NCI-H187 treated with DMSO at 0.1 percent for 48 hours (cell line): ENCODE measurements at regions not wholly inside any gene's neighbourhood (a gene's known extent, or its start where the extent isn't known, plus 50 kb on each side); places are given as distances from the start of the nearest gene placed in this dataset.
"Not testable (repeated sequence)": the region's sequence is repeated elsewhere in the genome, so short reads cannot be mapped to it uniquely, and the experiment has no call there.

Experiments used
- DNase-seq: peaks from one replicate; lab custom pipeline; 2025; lab: John Stamatoyannopoulos, UW

DNA sequence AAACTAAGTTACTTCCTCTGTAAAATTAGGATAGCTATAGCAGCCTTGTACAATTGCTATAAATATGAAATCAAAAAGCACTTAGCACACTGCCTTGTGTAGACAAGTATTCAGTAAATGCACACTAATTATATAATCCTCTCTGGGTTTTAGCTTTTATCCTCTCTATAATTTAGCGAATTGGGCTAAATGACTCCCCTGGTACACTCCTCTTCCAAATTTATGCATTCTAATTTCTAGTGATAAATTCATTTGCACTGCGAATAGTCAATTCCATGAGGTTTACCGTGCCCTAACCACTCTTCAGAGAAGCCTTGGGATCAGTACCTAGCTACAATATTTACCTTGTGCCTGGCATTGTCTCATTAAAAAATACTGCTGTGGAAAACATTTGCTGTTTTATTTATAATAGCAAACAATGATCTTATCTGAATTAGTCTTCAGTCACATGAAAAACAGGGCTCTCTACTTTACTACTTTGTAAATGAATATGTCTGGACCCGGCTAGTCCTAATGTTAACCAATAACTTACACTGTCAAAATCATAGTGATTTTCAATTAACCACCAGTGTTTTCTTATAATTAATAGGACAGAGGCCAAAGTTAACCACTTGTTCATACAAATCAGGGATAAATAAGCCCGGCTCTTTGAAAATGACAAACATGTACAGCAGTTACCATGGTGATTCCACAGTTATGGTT is 577.9 kb downstream of the IPMK start:
- DNase-seq: no peak

DNA sequence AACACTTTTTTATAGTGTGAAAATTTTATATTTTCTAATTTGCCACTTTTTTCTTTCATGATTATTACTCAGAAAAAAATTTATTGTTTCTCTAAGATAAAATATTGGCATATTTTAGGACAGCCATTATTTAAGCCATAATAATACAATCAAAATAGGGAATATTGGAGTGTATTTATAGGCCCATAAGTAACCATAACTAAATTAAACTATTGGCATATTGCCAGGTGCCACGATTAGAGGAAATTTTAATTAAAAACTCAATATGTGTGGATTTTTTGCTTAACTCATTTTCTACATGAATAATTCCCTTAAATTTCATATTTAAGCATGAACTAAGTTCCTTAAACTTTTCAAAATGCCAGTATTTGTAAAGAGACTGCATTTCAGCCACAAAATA is 587.8 kb downstream of the IPMK start:
- DNase-seq: no peak

DNA sequence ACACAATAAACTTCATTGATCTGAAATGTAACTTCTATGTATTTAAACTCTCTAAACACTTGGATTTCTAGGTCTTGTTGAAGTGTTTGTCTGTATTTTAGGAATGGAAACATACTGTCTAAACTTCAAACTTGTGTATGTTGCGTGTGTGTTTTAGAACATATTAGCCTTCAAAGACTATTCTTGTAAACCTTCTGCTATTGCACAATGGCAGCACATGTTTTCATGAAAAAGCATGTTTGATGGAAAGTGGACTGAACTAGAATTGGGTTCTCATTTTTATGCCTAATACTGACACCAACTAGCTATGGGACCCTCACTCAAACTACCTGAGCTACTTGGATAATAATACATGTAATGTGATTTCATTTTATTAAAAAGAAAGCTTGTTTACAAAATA is 592.6 kb downstream of the IPMK start:
- DNase-seq: no peak

DNA sequence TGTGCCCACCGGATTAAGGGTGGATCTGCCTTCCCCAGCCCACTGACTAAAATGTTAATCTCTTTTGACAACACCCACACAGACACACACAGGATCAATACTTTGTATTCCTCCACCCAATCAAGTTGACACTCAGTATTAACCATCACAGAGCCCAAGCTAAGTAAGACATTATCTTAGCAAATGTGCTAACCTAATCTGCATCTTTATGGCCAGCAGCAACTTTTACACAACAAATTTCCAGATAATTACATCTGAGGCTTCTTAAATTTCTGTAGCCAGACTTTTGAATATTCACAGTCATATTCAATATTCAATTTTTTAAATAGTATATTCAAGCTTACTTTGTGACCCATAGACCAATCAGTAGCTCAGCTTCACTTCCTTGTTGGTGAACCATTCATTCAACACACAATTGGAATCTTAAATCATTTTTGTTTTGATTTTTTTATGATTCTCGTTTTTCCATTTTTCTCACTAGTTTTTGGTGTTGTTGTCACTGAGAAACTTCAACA is 594.2 kb downstream of the IPMK start:
- no peak for DNase-seq

DNA sequence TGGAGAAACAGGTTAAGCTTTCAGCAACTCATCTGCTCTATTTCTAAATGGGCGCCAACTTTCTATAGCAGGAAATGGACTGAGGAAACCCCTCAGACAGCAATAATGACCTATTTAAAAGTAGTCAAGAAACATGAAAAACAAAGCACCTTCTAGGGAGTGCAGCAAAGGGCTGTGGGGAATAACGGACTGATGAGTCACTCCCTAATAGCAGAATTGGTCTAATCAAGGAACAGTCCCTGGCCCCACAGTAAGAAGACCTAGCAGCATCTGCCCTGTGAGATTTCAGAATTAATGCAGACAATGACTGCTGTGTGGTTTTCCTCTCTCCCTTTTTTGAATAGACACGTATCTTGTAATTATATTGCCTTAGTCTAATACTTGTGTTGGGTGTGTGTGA is 602.9 kb downstream of the IPMK start:
- DNase-seq: no peak

DNA sequence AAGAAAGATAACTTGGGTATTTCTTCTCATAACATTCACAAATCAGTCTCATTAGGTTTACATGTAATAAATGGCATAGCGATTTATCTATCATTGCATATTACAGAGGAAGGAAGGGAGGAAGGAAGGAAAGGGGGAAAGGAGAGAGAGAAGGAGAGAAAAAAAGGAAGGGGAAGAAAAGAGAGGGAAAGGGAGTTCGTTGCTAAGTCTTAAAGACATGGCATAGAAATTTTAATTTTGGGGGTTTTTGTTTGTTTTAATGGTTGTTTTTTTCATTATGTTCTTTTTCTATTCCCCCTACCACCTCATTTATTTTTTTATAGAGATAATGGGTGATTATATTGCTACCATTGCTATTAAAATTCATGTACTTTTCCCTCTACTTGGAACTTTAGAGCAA is 604.3 kb downstream of the IPMK start:
- DNase-seq: no peak

DNA sequence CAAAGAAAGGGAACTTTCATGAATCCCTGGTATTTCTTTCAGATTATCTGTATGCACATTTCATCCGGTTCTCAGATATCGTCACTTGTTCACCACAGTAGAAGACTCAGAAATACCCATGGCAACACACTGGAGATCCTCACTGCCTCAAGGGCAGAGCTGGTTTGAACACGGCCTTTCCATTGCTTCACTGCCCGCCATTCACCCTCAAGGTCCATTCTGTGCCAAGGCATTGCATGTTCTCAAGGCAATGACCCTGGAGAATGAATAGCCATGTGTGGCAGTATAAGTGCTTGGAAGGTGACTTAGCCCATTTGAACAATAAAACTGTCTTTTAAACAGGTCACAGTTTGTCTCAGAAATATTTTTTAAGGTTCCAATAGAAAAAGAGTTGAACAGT is 606.5 kb downstream of the IPMK start:
- no peak for DNase-seq

DNA sequence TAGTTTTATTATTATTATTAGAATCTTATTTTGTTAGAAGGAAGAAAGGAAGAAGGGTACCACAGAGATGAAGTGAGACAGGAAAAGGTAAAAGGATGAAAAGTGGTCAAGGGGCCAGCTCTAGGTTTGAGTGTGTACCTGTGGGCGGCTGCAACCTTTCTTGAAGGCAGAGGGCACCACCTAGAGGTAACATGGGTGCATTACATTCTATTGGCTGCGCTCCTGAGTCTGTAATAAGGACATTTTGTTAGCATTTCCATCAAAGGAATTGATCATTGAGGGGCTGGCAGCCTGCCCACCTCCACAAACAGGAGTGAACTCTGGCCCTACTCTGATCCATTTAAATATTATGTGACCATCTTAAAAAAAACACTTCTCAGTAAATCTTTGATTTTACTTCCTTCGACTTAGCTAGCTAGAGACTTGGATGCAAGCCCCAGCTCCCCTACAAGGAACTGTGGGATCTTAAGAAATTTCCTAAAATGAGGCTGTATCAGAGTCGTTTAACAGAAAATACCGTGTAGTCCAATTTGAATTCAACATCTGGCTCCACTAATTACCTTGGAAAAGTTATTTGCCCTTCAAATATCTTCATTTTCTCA is 610.4 kb downstream of the IPMK start:
- no peak for DNase-seq

DNA sequence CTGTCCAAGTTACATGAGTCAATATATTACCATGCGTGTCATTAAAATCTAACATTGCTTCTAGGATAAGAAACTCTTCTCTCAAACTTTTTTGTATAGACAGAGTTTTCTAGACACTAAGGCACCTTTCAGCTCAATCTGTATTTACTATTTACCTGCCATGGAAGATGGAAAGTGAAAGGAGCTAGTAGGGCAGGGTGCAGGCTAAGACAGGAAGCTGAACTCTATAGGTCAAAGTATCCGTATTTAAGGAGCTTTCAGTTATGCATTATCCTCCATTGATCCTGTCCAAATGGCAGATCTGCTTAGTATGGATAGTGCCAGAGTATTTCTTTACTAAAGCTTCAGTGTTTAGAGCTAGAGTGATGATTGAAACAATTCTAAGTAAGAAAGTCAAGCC is 612.8 kb downstream of the IPMK start:
- DNase-seq: no peak

DNA sequence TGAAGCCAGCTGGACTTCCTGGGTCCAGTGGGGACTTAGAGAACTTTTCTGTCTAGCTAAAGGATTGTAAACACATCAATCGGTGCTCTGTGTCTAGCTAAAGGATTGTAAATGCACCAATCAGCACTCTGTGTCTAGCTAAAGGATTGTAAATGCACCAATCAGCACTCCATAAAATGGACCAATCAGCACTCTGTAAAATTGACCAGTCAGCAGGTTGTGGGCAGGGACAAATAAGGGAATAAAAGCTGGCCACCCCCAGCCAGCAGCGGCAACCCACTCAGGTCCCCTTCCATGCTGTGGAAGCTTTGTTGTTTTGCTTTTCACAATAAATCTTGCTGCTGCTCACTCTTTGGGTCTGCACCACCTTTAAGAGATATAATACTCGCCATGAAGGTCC is 622.6 kb downstream of the IPMK start:
- not testable (repeated sequence) for DNase-seq

DNA sequence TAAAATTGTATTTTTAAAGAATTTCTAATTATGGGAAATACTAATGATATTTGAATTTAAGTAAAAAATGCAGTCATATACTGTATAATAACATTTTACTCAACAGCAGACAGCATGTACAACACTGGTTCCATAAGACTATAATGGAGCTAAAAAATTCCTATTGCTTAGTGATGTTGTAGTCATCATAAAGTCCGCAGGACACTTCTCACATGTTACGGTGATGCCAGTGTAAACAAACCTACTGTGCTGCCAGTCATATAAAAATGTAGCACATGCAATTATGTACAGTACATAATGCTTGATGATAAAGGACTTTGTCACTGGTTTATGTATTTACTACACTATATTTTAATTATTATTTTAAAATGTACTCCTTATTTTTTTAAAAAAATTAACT is 629.3 kb downstream of the IPMK start:
- DNase-seq: no peak

DNA sequence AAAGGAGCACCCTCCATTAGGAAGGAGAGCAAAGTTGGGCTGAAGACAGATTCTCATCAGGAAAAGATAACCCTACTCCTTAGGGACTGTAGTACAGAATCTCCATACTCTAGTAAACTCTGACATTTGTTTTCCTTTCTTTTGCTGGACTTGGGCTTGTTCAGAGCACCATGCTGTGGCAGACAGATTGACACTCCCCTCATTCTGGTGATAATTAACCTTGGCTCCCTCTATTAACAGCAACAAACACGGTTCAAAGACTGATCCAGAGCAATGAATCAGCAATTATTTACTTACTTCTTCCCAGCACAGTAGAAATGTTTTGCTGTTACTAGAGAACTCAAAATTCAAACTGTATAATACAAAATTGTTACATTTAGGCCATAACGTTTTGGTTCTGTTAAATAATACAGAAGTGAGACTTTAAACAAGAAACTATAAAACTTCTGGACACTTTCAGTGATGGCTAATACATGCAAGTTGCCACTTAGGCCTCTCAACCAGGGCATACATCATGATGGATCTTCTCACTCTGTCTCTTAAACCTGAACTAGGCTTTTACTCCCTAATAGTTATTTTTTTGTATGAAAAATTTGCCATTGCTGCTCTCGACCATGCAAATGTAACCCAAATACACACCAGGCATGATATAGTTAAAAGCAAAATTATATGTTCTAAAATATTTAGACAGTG is 639.0 kb downstream of the IPMK start:
- no peak for DNase-seq

DNA sequence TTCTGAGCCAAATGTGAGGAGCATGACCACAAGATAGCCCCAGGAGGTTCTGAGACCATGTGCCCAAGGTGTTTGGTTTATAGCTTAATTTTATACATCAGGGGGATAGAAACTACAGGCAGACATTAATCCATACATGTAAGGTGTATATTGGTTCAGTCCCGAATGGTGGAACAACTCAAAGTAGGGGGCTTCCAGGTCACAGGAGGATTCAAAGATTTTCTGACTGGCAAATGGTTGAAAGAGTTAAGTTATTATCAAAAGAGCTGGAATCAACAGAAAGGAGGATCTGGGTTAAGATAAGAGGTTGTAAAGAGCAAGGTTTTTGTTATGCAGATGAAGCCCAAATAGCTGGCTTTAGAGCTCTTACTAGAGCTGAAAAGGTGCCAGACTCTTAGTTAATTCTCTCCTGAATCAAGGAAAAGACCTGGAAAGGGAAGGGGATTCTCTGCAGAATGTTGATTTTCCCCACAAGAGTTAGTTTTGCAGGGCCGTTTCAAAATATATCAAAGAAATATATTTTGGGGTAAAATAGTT is 640.0 kb downstream of the IPMK start:
- no peak for DNase-seq

DNA sequence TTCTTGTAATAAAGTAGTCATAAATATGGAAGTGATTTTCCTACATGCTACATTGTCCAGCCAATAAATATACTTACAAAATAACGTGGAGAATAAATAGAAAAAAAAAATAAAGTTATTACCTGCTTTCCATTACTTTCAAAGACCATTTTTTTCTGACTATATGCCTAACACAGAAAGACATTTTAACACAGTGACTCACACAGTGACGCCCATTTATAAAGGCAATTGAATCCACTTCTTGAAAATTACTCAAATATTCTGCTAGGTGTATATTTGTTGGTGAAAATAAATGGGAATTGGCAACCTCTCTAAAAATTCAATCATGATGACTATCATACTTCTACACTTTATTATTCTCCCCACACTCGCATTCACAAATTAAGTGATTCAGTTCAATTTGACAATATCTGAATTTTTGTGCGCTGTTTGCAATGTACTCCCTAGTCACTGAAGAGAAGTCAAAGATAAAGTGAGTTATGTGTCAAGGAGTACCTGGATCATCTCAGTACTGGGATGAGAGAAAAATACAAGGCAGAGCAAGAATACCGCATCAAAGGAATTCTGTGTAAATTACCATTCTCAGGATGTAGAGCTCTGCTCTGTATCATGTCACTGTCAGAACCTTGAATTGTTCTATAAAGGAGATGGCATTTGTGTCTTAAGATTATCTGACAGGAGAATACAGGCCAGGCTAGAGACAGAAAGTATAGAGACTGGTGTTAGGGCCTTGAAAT is 642.7 kb downstream of the IPMK start:
- DNase-seq: no peak

DNA sequence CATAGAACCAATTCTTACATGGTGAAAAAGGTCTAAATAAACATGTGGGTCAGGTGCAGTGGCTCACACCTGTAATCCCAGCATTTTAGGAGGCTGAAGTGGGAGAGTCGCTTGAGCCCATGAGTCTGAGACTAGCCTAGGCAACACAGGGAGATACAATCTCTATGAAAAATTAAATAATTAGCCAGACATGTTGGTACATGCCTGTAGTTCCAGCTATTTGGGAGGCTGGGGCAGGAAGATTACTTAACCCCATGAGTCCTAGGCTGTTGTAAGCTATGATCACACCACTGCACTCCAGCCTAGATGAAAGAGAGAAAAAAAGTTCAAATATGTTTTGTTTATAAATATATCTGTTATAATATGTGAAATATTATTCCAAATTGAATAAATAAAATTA is 643.6 kb downstream of the IPMK start:
- no peak for DNase-seq

DNA sequence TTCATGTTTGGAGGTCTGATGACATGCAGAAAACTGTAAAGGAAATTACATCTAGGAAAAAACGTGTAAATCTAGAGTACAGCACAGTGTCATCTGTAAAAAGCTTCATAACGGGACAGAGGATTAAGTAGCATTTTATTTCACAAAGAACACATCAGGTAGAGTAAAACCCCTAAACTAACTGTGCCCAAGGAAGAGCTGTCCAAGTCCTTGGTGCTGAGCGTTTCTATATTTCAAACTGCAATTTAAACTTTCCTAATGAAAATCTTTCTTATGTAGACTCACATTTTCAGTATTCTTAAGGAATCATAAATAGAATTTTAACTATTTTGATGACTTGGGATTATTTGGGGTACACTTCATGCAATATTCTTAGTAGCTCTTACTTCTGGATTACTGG is 646.2 kb downstream of the IPMK start:
- DNase-seq: no peak

DNA sequence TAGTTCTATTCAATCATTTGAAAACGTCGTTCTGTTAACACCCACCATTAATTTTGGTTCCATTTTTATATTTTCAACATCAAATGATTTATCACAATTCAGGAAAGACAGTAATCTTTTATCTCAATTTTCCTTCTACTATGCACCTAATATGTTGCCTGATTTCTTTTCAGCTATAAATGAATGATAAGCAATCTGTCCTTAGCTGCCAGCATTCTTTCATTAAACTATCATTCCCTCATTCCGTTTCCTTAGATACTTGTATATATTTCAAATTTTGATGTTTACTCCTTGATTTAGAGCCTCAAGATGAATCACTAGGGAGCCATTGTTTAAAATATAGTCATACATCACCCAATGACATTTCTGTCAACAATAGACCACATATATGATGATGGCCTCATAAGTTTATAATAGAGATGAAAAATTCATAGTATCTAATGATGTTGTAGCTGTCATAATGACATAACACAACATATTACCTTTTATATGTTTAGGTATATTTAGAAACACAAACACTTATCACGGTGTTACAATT is 661.7 kb downstream of the IPMK start:
- no peak for DNase-seq

DNA sequence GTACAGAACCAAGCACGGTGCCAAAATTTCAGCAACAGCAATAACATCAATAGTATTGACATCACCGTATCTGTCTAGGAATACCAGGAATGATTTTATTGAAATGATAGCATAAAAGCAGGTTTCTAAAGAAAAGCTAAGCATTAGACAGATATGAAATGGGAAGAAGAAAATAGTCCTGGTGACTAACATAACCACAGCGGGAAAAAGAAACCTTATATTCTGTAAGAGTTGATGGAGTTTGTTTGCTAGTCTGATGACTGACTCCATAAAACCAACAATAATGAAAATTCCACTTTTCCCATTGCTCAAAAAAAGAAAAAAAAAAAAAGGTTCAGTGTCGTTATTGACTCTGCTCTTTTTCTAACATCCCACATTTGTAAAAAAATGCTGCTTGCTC is 668.3 kb downstream of the IPMK start:
- DNase-seq: no peak

DNA sequence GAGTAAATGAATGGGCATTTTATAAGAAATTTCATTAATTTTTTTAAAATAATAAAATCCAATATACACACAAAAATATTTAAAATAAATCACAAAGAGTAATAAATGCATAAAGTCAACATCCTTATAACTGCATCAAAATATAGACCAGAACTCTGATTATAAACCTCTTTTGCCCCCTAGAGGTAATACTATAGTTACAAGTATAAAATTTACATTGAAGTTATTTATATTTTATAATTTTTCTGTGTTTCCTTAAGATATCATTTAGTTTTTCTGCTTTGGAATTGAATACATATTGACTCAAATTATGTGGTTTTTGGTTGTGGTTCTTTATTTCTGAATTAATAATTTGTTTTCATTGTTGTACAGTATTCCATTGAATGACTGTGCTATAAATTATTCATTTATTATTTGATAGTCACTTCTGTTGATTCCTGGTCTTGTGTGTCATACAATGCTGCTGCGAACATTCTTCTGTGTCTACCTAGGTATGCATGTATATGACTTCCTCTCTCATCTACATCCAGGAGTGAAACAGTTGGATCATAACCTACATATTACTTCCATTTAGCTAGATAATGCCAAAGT is 673.6 kb downstream of the IPMK start:
- DNase-seq: no peak

DNA sequence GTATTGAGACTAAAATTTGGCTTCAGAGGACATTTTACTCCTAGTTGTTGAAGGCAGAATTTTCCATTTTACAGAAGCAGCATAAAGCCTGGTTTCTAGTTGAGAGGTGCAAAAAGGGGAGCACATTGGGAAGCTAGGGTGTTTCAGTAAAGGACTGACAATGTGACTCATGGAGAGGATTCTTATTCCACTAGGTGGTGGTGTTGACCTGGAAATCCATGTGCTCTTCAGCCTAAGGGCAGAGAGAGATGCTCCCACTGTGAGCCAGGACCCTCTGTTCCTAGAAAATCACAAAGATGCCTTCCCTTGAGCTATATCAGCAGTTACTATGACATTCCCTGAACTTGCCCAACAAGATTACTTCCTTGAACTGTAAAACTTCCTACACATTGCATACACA is 687.8 kb downstream of the IPMK start:
- DNase-seq: no peak

DNA sequence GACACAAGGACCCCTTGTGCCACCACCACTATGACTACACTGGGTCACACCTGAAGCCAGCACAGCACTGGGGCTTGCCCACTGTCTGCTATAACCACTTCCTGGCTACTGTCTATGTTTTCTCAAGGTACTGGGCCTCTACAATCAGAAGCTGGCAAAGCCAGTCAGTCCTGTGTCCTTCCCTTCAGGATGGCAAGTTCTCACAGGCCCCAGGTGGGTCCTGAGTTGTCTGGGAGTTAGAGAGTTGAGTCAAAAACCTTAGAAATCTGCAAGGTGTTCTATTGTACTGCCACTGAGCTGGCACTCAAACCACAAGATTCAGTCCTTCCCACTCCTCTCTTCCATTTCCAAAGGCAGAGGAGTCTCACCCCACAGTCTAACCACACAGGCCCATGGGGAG is 705.5 kb downstream of the IPMK start:
- DNase-seq: no peak

DNA sequence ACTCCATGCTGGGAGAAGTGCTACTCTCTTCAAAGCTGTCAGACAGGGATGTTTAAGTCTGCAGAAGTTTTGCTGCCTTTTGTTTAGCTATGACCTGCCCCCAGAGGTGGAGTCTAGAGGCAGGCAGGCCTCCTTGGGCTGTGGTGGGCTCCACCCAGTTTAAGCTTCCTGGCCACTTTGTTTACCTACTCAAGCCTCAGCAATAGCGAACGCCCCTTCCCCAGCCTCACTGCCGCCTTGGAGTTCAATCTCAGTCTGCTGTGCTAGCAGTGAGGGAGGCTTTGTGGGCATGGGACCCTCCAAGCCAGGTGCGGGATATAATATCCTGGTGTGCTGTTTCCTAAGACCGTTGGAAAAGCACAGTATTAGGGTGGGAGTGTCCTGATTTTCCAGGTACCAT is 715.9 kb downstream of the IPMK start:
- DNase-seq: not testable (repeated sequence)
